ENCODE measurements at regions not wholly inside any gene's neighbourhood (a gene's known extent, or its start where the extent isn't known, plus 50 kb on each side); places are given as distances from the start of the nearest gene placed in this dataset.

GRCh38 chr5:109958082-109958481, 268.4 kb downstream of the MAN2A1 start:
- H3K4me1 Mint-ChIP-seq: no peaks in the 10 kb centered on the region
- no peak overlapping the region for H3K27ac Mint-ChIP-seq
- peaks cover 11% of the 10 kb centered on the region for H3K27me3 Mint-ChIP-seq
- no peaks in the 10 kb centered on the region for H3K36me3 Mint-ChIP-seq
- no peaks in the 10 kb centered on the region for H3K9me3 Mint-ChIP-seq
- ATAC-seq: no peak
- H3K4me3 Mint-ChIP-seq: no peak overlapping the region

- no peaks in the 10 kb centered on the region for H3K4me1 Mint-ChIP-seq
- no peak overlapping the region for H3K4me3 Mint-ChIP-seq
- no peaks in the 10 kb centered on the region for H3K9me3 Mint-ChIP-seq
- no peak for ATAC-seq
- no peaks in the 10 kb centered on the region for H3K36me3 Mint-ChIP-seq
- H3K27me3 Mint-ChIP-seq: peaks cover 11% of the 10 kb centered on the region
- H3K27ac Mint-ChIP-seq: no peak overlapping the region
Measured at GRCh38 chr5:109959652-109960051, 269.9 kb downstream of the MAN2A1 start.

- H3K4me3 Mint-ChIP-seq: no peak overlapping the region
- no peak overlapping the region for H3K27ac Mint-ChIP-seq
- H3K27me3 Mint-ChIP-seq: peaks cover 11% of the 10 kb centered on the region
- H3K36me3 Mint-ChIP-seq: no peaks in the 10 kb centered on the region
- no peak for ATAC-seq
- no peaks in the 10 kb centered on the region for H3K9me3 Mint-ChIP-seq
- H3K4me1 Mint-ChIP-seq: no peaks in the 10 kb centered on the region
Measured at GRCh38 chr5:109961751-109962150, 272.0 kb downstream of the MAN2A1 start.

GRCh38 chr5:109962882-109963603, 273.3 kb downstream of the MAN2A1 start:
- ATAC-seq: no peak
- H3K27me3 Mint-ChIP-seq: peaks cover 8% of the 10 kb centered on the region
- H3K36me3 Mint-ChIP-seq: no peaks in the 10 kb centered on the region
- H3K9me3 Mint-ChIP-seq: no peaks in the 10 kb centered on the region
- no peak overlapping the region for H3K27ac Mint-ChIP-seq
- H3K4me1 Mint-ChIP-seq: no peaks in the 10 kb centered on the region
- no peak overlapping the region for H3K4me3 Mint-ChIP-seq

- Mint-ChIP-seq H3K27me3 (no peaks in the 10 kb centered on the region), H3K9me3 (no peaks in the 10 kb centered on the region), H3K27ac (no peak overlapping the region), H3K36me3 (no peaks in the 10 kb centered on the region), H3K4me3 (no peak overlapping the region), H3K4me1 (no peaks in the 10 kb centered on the region)
- no peak for ATAC-seq
Measured at GRCh38 chr5:109964136-109964535, 274.4 kb downstream of the MAN2A1 start.

GRCh38 chr5:109965634-109966033, 275.9 kb downstream of the MAN2A1 start:
- H3K4me3 Mint-ChIP-seq: no peak overlapping the region
- no peak overlapping the region for H3K27ac Mint-ChIP-seq
- ATAC-seq: no peak
- peaks cover 4% of the 10 kb centered on the region for H3K27me3 Mint-ChIP-seq
- no peaks in the 10 kb centered on the region for H3K36me3 Mint-ChIP-seq
- H3K4me1 Mint-ChIP-seq: no peaks in the 10 kb centered on the region
- H3K9me3 Mint-ChIP-seq: no peaks in the 10 kb centered on the region

GRCh38 chr5:109971968-109972367, 282.2 kb downstream of the MAN2A1 start:
- H3K27me3 Mint-ChIP-seq: peaks cover 8% of the 10 kb centered on the region
- no peak for ATAC-seq
- no peak overlapping the region for H3K4me3 Mint-ChIP-seq
- no peaks in the 10 kb centered on the region for H3K9me3 Mint-ChIP-seq
- H3K27ac Mint-ChIP-seq: no peak overlapping the region
- H3K4me1 Mint-ChIP-seq: no peaks in the 10 kb centered on the region
- H3K36me3 Mint-ChIP-seq: no peaks in the 10 kb centered on the region

GRCh38 chr5:109981979-109982378, 292.3 kb downstream of the MAN2A1 start:
- ATAC-seq: no peak
- Mint-ChIP-seq H3K4me3 (no peak overlapping the region), H3K4me1 (no peaks in the 10 kb centered on the region), H3K27me3 (no peaks in the 10 kb centered on the region), H3K9me3 (no peaks in the 10 kb centered on the region), H3K27ac (no peak overlapping the region), H3K36me3 (no peaks in the 10 kb centered on the region)

DNA sequence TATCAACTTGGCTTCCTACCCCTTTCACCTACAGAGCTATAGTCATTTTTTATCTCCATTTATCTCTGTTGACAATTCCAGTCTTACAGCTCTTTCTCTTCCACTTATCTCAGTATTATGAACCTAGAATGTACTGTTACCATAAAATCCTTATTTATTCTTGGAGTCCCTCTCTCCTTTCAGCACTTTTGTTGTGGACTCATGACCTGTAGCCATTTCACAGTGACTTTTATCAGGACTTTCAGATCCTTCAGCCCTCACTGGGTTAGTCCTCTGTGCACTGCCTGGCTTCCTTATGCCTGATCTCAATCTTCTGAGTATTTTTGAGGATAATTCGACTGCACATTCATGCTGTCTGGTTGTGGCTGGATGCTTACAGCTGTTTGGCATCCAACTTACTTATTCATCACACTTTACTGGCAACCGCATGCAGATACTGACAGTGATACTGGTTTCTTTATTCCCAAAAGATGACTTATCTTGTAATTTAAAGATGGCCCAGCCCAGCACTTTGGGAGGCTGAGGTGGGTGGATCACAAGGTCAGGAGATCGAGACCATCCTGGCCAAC, 293.3 kb downstream of the MAN2A1 start:
- no peaks in the 10 kb centered on the region for H3K9me3 Mint-ChIP-seq
- no peaks in the 10 kb centered on the region for H3K36me3 Mint-ChIP-seq
- no peaks in the 10 kb centered on the region for H3K27me3 Mint-ChIP-seq
- H3K27ac Mint-ChIP-seq: no peak overlapping the region
- H3K4me3 Mint-ChIP-seq: no peak overlapping the region
- ATAC-seq: no peak
- H3K4me1 Mint-ChIP-seq: no peaks in the 10 kb centered on the region

DNA sequence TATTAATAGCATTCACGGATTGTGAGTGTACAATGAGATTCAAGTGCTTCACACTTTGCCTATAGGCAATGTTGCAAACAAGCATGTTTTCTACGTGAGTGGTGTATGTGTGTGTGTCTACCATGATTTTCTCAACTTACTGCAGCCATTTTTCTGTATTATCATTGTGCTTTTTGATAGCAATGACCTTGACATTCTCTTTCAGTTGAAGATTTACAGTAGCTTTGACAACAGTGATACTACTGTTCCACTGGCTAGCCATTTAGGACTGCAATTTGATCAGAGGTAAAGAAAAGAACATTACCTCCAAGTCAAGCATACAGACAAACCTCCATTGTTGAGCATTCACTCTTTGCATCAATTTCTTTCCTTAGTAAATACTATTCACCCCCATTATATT, 297.0 kb downstream of the MAN2A1 start:
- no peak for ATAC-seq
- H3K4me3 Mint-ChIP-seq: no peak overlapping the region
- no peaks in the 10 kb centered on the region for H3K36me3 Mint-ChIP-seq

DNA sequence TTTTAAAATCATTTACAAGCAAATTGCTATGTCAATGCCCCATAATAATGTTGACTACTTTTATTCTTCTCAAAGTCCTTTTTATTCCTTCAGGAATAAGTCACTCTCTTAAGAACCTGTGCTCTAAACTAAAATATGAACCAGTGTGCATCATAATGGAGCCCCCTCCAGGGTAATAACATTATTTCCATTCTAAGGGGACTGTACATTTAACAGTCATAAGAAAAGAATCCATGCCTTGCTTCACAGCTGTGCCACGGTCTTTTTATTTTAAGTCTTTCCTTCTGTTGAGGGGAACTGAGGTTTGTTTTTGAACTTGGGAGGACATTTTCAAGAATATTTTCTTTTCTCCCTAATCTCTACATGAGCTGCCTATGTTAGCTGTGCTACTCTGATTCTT, 297.6 kb downstream of the MAN2A1 start:
- Mint-ChIP-seq H3K9me3 (no peaks in the 10 kb centered on the region), H3K4me1 (no peaks in the 10 kb centered on the region), H3K27ac (no peak overlapping the region), H3K36me3 (no peaks in the 10 kb centered on the region), H3K27me3 (peaks cover 23% of the 10 kb centered on the region), H3K4me3 (no peak overlapping the region)
- no peak for ATAC-seq

More for the DNA sequence above, 297.0 kb downstream of the MAN2A1 start:
- Mint-ChIP-seq H3K9me3 (no peaks in the 10 kb centered on the region), H3K4me1 (no peaks in the 10 kb centered on the region), H3K27me3 (peaks cover 17% of the 10 kb centered on the region), H3K27ac (no peak overlapping the region)

DNA sequence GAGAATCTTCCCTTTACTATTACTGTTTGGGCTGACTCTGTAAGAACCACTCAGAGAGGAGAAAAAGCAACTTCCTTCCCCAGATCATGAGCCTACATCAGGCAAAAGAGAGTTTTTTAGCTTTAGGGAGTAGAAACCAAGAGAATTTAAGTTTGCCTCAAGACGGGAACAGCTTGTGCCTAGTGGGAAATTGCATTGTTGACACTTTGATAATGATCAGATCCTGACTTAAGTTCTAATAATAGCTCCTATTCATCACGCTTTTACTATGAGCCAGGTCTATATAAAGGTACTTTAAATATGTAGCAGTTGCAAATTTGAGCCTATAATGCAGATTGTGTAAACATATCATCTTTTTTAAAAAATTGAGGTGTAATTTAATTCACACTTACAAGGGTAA, 298.2 kb downstream of the MAN2A1 start:
- Mint-ChIP-seq H3K36me3 (no peaks in the 10 kb centered on the region), H3K4me3 (no peak overlapping the region), H3K27ac (no peak overlapping the region), H3K4me1 (no peaks in the 10 kb centered on the region), H3K9me3 (no peaks in the 10 kb centered on the region), H3K27me3 (peaks cover 27% of the 10 kb centered on the region)
- ATAC-seq: no peak

DNA sequence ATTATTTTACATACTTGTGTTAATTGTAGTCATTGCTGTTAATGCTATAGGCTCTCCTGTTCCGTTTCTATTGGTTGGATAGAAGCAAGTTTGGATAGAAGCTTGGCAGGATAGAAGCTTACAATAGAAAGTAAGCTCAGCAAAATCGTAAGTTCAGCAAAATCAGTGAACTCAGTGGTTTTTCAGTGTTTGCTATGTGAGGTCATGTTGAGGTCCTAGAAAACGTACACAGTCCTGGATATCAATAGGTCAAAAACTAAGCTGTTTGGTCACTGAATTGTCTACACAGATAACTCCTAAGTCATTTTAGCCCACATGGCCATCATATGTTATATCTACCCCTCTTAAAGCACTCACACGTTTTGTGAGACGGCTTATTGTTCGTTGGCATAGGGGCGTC, 299.4 kb downstream of the MAN2A1 start:
- H3K4me3 Mint-ChIP-seq: no peak overlapping the region
- H3K9me3 Mint-ChIP-seq: no peaks in the 10 kb centered on the region
- H3K27ac Mint-ChIP-seq: no peak overlapping the region
- no peaks in the 10 kb centered on the region for H3K4me1 Mint-ChIP-seq
- no peaks in the 10 kb centered on the region for H3K36me3 Mint-ChIP-seq
- peaks cover 27% of the 10 kb centered on the region for H3K27me3 Mint-ChIP-seq
- no peak for ATAC-seq

DNA sequence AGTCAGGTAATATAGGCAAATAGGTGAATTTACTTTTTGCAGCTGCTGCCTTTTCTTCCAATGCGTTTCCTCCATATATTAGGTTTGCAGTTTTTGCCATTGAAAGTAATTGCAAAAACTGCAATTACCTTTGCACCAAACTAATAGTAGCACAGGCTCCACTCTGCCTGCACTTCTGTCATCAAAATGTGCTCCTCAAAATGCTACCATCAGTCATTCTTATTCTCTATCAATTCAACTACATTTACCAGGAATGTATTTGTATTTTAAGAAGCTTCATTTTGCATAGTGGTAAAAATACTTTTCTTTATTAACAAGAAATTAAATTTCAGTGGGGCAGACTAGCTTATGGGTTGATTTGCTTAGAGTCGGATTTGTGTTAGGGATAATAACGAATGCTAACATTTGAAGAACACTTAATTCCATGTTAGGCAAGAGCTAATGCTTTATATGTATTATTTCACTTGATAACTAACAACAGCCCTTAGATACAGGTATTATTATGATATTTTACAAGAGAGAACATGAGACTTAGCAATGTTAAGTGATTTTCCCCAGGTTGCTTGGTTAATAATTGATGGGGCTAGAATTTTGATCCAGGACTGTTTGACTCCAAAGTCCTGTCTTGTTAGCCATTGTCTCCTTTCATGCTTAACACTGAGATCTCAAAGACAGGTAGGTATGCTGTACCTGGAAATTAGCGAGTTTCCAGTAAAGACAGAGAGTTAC, 300.4 kb downstream of the MAN2A1 start:
- Mint-ChIP-seq H3K36me3 (no peaks in the 10 kb centered on the region), H3K27ac (no peak overlapping the region), H3K4me1 (no peaks in the 10 kb centered on the region), H3K9me3 (no peaks in the 10 kb centered on the region), H3K4me3 (no peak overlapping the region), H3K27me3 (peaks cover 27% of the 10 kb centered on the region)
- ATAC-seq: no peak

DNA sequence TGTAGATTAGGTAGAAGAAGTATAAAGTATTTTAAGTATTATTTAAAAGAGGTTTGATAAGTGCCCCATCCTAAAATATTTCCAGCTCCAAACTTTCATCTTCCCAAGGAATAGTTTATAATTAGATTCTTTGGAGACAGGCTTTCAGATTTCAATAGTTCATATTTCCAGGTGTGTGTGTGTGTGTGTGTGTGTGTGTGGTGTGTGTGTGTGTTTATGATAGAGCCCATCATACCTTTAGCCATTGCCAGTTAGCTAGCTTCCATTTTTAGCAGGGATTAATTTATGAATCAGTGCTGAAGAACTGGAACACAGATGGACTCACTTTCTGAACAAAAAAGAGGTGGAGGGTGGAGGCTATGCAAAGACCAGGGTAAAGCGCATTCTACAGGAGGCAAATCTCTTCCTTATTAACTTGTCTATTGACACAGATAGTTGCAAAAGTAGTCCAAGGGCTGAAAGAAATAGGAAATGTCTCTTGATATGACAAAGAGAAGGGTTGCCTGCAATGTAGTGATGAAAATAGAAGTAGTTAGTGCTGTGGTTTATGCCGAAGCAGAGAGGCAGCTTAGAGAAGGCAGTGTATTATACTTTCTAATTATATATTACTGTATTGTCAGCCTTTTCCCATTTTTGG, 301.1 kb downstream of the MAN2A1 start:
- Mint-ChIP-seq H3K4me3 (no peak overlapping the region), H3K27me3 (peaks cover 27% of the 10 kb centered on the region), H3K27ac (no peak overlapping the region), H3K36me3 (no peaks in the 10 kb centered on the region), H3K4me1 (no peaks in the 10 kb centered on the region), H3K9me3 (no peaks in the 10 kb centered on the region)
- ATAC-seq: no peak
